HAP-1 (cell line): ENCODE measurements at regions not wholly inside any gene's neighbourhood (a gene's known extent, or its start where the extent isn't known, plus 50 kb on each side); places are given as distances from the start of the nearest gene placed in this dataset.
A peak's percentile ranks its signal among the peaks of the same experiment; 100 is the strongest.

Experiments used
- DNase-seq, 2 experiments: peaks; one replicate each; pipeline ENCODE4 v3.0.0-alpha.2; 2016 to 2020; ENCODE audit warnings: low spot score in 2 of 2
- H3K27me3 ChIP-seq: fragments of 250-450 bp; sonication (Bioruptor Pico); 2 replicates; pipeline ENCODE4 v1.5.1; 2020; ENCODE audit warnings: low read depth, mild to moderate bottlenecking, moderate library complexity
- H3K36me3 ChIP-seq: fragments of 250-450 bp; sonication (Bioruptor Pico); replicated peaks from 2 replicates; pipeline ENCODE4 v1.5.1; 2020; ENCODE audit warnings: mild to moderate bottlenecking
- H3K4me1 ChIP-seq: fragments of 250-450 bp; sonication (Bioruptor Pico); 2 replicates; pipeline ENCODE4 v1.5.1; 2020; ENCODE audit warnings: mild to moderate bottlenecking
- H3K4me3 ChIP-seq: fragments of 250-450 bp; sonication (Bioruptor Pico); 2 replicates; pipeline ENCODE4 v1.5.1; 2020; ENCODE audit warnings: mild to moderate bottlenecking, moderate library complexity
- H3K9me3 ChIP-seq: fragments of 250-450 bp; sonication (Bioruptor Pico); 2 replicates; pipeline ENCODE4 v1.5.1; 2020; ENCODE audit warnings: mild to moderate bottlenecking, moderate library complexity
- in situ Hi-C: fragments of 300-500 bp; cut with MboI; formaldehyde crosslinking; loops from 3 replicates; pipeline ENCODE4 v1.14.3; 2020; ENCODE audit warnings: low sequenced_read_pairs, inconsistent platforms, mixed read lengths

DNA sequence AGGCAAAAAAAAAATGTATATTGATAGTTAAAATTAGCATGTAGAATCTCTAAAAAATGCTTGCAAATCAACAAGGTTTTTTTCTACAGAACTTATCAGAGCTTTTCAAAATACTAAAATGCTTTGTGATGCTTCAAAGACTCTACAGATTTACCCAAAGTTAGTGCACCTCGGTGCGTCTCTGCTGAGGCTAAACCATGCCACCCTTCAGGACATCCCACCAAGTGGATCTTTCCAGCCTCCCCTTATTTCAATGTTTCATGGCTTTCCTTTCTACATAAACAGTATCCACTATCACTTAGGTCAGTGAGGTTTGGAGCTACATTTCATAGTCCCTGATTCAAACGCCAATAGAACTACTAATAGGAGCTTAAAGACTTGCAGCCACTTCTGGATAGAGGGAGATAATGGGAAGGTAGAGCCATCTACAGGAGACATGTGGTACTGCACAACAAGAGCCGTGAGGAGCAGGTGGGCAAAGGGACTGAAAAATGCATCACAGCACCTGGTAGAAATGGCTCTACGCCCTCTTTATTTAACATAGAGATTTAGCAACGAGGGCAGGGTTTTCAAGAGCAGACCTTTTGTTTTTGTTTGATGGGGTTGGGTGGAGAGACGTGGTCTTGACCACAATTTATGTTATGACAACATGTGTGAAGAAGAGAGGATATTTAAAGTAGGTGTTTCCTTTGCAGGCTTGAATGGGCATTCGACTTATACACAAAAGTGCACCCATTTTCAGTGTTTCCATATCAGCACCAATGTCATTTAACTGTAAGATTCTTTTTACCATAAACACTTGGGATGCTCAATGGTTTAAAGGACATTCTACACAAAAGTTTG is 56.1 kb upstream of the SLC35G4 start:
- Histone ChIP-seq H3K4me1 (no peaks in the 10 kb centered on the region), H3K4me3 (no peak overlapping the region), H3K9me3 (no peaks in the 10 kb centered on the region), H3K27me3 (no peaks in the 10 kb centered on the region), H3K36me3 (no peaks in the 10 kb centered on the region)
- DNase-seq, result peak; percentile 45 to 58
- in situ Hi-C loops, result no loop called here

- in situ Hi-C loops, result no loop called here
- Histone ChIP-seq H3K9me3 (no peaks in the 10 kb centered on the region), H3K4me3 (no peak overlapping the region), H3K27me3 (no peaks in the 10 kb centered on the region), H3K4me1 (no peaks in the 10 kb centered on the region), H3K36me3 (no peaks in the 10 kb centered on the region)
- no peak for DNase-seq
These were observed 60.4 kb upstream of the SLC35G4 start for GRCh38 chr18:11548916-11549551.

DNA sequence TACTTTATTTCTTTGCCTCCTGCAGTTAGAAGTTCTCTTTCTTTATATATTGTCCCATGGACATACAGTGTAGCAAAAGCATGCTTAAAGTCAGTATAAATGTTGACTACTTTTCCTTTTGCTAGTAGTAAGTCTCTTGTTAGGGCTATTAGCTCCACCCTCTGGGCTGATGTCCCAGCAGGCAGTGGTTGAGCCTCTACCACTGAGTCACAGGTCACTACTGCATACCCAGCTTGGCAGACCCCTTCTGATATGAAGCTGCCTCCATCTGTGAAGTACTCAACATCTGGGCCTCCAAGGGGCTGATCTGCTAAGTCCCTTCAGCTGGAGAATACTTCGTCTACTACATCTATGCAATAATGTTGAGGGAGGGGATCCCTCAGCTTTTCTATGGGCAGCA is 61.0 kb upstream of the SLC35G4 start:
- in situ Hi-C loops, result no loop called here
- Histone ChIP-seq H3K4me3 (no peak overlapping the region), H3K4me1 (no peaks in the 10 kb centered on the region), H3K9me3 (no peaks in the 10 kb centered on the region), H3K36me3 (no peaks in the 10 kb centered on the region), H3K27me3 (no peaks in the 10 kb centered on the region)
- DNase-seq, result no peak

GRCh38 chr18:11544060-11544633 is 65.2 kb upstream of the SLC35G4 start:
- Histone ChIP-seq H3K4me3 (no peak overlapping the region), H3K27me3 (no peaks in the 10 kb centered on the region), H3K4me1 (no peaks in the 10 kb centered on the region), H3K36me3 (no peaks in the 10 kb centered on the region), H3K9me3 (no peaks in the 10 kb centered on the region)
- DNase-seq, result no peak
- in situ Hi-C loops, result no loop called here

DNA sequence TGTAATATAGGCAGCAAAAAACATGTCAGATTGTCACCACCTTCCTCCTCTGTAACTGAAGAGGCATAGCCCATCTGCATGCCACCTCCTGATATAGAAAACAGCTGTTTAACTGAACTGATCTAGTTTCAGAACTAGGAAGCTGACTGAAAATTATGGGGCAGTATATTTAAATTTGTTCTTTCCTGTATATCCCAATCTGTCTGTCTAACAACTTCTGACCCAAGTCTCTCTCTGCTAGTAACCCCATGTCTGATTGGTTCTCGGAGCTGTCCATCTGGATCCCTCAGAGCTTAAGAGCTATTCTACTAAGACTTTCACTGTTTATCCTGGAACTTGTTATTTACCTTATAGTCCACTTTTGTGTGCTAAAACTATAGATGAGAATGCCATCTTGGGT is 68.2 kb upstream of the SLC35G4 start:
- Histone ChIP-seq H3K4me1 (no peaks in the 10 kb centered on the region), H3K9me3 (no peaks in the 10 kb centered on the region), H3K4me3 (no peak overlapping the region), H3K27me3 (no peaks in the 10 kb centered on the region), H3K36me3 (no peaks in the 10 kb centered on the region)
- no peak for DNase-seq
- in situ Hi-C loops, result no loop called here

DNA sequence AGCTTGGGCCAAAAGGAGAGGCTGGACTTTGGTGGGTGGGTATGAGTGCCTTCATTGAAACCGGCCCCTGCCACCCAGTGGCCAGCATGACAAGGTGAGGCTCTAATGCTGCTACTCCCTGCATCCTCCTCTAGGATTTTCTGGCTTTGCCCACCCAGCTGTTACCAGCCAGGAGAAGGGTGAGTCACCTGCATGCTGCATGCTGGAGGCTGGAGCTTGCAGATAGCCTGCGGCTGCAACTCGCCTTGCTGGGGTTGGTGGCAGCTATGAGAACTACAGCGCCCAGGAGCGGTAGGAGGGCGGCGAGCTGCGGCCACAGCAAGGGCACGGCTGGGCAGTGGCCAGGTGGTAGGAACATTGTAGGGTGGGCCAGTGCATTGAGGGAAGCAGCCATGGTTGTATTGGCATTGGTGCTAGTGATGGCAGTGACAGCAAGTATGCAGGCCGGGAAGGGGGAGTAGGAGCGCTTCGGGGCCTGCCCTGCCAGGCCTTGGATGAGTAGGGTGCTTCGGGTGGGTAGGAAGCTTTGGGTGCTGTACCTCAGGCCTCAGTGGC is 75.4 kb upstream of the SLC35G4 start:
- H3K27me3 ChIP-seq, result no peaks in the 10 kb centered on the region; the same call in 1 of the 2 replicates
- no peak overlapping the region for H3K4me3 ChIP-seq
- no peak for DNase-seq
- no peaks in the 10 kb centered on the region for H3K4me1 ChIP-seq
- in situ Hi-C loops, result no loop called here
- no peaks in the 10 kb centered on the region for H3K9me3 ChIP-seq
- no peaks in the 10 kb centered on the region for H3K36me3 ChIP-seq

DNA sequence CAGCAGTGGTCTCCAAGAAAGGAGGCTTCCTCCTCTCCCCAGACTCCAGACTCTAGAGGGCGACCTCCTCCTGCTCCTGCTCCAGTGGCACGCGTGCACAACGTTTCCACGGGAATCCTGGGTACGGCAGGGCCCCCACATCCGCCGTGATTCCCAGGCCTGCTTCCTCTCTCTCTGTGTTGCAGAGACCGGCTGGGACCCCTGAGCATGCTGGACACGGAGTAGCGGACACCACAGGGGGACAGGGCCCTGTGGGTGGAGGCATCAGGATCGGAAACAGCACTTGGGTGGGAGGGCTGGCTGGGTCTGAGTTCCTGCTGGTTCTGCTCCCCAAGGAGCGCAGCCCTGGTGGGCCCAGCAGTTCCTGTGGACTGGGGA is 75.9 kb upstream of the SLC35G4 start:
- in situ Hi-C loops, result no loop called here
- Histone ChIP-seq H3K27me3 (no peaks in the 10 kb centered on the region; the same call in 1 of the 2 replicates), H3K4me1 (no peaks in the 10 kb centered on the region), H3K4me3 (no peak overlapping the region), H3K9me3 (no peaks in the 10 kb centered on the region), H3K36me3 (no peaks in the 10 kb centered on the region)
- DNase-seq, result no peak

- no peaks in the 10 kb centered on the region for H3K36me3 ChIP-seq
- in situ Hi-C loops, result no loop called here
- H3K4me3 ChIP-seq, result no peak overlapping the region
- DNase-seq, result no peak
- H3K9me3 ChIP-seq, result no peaks in the 10 kb centered on the region
- H3K27me3 ChIP-seq, result no peaks in the 10 kb centered on the region; the same call in 1 of the 2 replicates
- no peaks in the 10 kb centered on the region for H3K4me1 ChIP-seq
These were observed 76.5 kb upstream of the SLC35G4 start for GRCh38 chr18:11532758-11533512.

DNA sequence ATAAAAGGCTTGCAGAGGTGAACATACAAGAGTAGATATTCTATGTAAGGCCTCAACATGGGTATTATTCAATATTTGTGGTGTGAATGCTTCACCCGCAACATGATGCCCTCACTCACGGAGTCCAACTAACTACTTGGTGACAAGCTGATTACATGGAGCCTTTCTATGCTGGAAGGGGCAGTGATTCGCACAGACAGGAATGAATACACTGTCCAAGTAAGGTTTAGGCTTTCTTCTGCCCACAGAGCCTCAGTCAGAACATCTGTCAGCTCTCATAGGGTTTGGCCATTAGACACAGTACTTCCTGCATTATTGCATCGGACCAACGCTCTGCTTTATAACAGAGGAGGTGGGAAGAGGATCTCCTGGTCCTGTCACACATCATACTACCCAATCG is 80.3 kb upstream of the SLC35G4 start:
- in situ Hi-C loops, result no loop called here
- H3K4me3 ChIP-seq, result no peak overlapping the region
- H3K4me1 ChIP-seq, result no peaks in the 10 kb centered on the region
- H3K27me3 ChIP-seq, result no peaks in the 10 kb centered on the region; the same call in 1 of the 2 replicates
- H3K9me3 ChIP-seq, result no peaks in the 10 kb centered on the region
- no peak for DNase-seq
- H3K36me3 ChIP-seq, result no peaks in the 10 kb centered on the region

DNA sequence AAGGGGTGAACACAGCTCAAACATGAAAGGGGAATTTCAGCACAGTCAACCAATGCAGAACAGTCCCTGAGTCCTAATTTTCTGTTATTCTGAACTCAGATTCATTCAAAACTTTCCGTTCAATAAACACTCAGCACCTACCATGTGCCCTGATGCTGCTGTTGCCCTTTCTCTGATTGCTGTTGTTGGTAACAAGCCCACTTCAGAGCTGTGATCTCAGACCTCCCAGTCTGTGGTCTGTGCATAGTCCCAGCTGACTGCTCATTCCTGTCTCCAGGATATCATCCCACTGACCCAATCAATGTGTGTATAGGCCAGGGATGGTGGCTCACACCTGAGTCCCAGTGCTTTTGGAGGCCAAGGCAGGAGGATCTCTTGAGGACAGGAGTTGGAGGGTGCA is 82.7 kb upstream of the SLC35G4 start:
- H3K4me3 ChIP-seq, result no peak overlapping the region
- H3K27me3 ChIP-seq, result no peaks in the 10 kb centered on the region; the same call in 1 of the 2 replicates
- H3K36me3 ChIP-seq, result no peaks in the 10 kb centered on the region
- H3K9me3 ChIP-seq, result no peaks in the 10 kb centered on the region
- in situ Hi-C loops, result no loop called here
- no peaks in the 10 kb centered on the region for H3K4me1 ChIP-seq
- DNase-seq, result no peak

GRCh38 chr18:11523804-11524203 is 85.6 kb upstream of the SLC35G4 start:
- H3K4me1 ChIP-seq, result no peaks in the 10 kb centered on the region
- no peak for DNase-seq
- H3K36me3 ChIP-seq, result no peaks in the 10 kb centered on the region
- no peaks in the 10 kb centered on the region for H3K9me3 ChIP-seq
- H3K4me3 ChIP-seq, result no peak overlapping the region
- in situ Hi-C loops, result no loop called here
- no peaks in the 10 kb centered on the region for H3K27me3 ChIP-seq

- no peaks in the 10 kb centered on the region for H3K9me3 ChIP-seq
- H3K36me3 ChIP-seq, result no peaks in the 10 kb centered on the region
- no peak overlapping the region for H3K4me3 ChIP-seq
- H3K27me3 ChIP-seq, result no peaks in the 10 kb centered on the region
- in situ Hi-C loops, result no loop called here
- DNase-seq, result no peak
- H3K4me1 ChIP-seq, result no peaks in the 10 kb centered on the region
These were observed 86.4 kb upstream of the SLC35G4 start for GRCh38 chr18:11522992-11523391.

- no peaks in the 10 kb centered on the region for H3K36me3 ChIP-seq
- H3K4me1 ChIP-seq, result no peaks in the 10 kb centered on the region
- no peak for DNase-seq
- H3K4me3 ChIP-seq, result no peak overlapping the region
- in situ Hi-C loops, result no loop called here
- no peaks in the 10 kb centered on the region for H3K27me3 ChIP-seq
- H3K9me3 ChIP-seq, result no peaks in the 10 kb centered on the region
These were observed 87.5 kb upstream of the SLC35G4 start for GRCh38 chr18:11521853-11522252.
